ENCODE measurements at regions not wholly inside any gene's neighbourhood (a gene's known extent, or its start where the extent isn't known, plus 50 kb on each side); places are given as distances from the start of the nearest gene placed in this dataset.
A peak's percentile ranks its signal among the peaks of the same experiment; 100 is the strongest.

DNA sequence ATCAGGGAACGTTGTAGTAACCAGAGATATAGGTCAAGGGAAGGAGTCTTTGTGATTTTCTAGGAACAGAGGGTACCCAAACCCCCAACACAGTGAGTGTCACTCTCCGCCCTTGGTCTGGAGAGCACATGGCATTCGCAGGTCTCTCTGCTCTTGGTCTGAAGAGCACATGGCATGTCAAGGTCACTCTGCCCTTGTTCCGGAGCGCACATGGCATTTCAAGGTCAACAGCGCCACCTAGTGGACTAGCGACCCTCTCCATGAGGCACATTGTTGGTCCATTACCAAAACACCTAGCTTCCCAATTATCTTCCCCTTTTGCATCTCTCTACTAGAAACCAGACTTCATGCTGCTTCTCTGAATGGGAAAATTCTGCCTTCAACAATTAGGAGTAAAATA lies 260.0 kb downstream of the C6orf118 start:
- TF ChIP-seq, protein P1, sequence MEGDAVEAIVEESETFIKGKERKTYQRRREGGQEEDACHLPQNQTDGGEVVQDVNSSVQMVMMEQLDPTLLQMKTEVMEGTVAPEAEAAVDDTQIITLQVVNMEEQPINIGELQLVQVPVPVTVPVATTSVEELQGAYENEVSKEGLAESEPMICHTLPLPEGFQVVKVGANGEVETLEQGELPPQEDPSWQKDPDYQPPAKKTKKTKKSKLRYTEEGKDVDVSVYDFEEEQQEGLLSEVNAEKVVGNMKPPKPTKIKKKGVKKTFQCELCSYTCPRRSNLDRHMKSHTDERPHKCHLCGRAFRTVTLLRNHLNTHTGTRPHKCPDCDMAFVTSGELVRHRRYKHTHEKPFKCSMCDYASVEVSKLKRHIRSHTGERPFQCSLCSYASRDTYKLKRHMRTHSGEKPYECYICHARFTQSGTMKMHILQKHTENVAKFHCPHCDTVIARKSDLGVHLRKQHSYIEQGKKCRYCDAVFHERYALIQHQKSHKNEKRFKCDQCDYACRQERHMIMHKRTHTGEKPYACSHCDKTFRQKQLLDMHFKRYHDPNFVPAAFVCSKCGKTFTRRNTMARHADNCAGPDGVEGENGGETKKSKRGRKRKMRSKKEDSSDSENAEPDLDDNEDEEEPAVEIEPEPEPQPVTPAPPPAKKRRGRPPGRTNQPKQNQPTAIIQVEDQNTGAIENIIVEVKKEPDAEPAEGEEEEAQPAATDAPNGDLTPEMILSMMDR (IDR thresholded peaks at IDR 0.05; ENCODE audit: low read depth, low read length, missing control alignments): peak; percentile 49
- H3K4me3 ChIP-seq (replicated peaks; ENCODE audit: low read depth, low read length): no peak overlapping the region
- DNase-seq (ENCODE audit: extremely low read depth, low read depth): no peak

DNA sequence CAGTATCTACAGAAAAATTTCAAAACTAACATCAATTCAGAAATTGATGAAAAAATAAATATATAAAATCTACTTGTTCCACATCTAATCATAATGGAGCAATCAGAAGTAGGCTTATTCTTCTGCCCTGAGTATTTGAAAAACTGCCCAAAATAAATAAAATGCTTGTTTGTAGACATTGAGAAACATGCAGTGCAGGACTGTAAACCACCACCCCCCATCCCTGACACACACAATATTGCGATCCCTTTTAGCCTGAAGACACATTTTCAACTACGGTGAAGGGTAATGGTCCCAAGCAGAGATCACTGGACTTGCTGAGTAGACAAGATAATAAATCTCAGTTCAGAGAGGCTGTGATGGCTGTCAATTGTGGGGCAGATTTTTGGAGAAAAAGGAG lies 261.5 kb downstream of the C6orf118 start:
- no peak for DNase-seq (ENCODE audit: extremely low read depth, low read depth)
- TF ChIP-seq, protein P1 (IDR thresholded peaks at IDR 0.05; ENCODE audit: low read depth, low read length, missing control alignments): no peak
- no peak overlapping the region for H3K4me3 ChIP-seq (replicated peaks; ENCODE audit: low read depth, low read length)

DNA sequence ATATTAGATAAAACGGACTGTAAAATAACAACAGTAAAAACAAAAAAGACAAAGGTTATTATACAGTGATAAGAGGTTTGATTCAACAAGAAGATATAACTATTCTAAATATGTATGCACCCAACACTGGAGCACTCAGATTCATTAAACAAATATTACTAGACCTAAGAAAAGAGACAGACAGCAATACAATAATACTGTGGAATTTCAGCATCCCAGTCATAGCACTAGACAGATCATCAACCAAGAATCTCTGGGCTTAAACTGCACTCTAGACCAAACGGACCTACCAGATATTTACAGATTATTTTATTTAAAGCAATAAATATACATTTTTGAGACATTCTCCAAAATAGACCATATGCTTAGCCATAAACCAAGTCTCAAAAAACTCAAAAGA lies 263.8 kb downstream of the C6orf118 start:
- H3K4me3 ChIP-seq (replicated peaks; ENCODE audit: low read depth, low read length): no peak overlapping the region
- DNase-seq (ENCODE audit: extremely low read depth, low read depth): no peak
- TF ChIP-seq, protein P1 (IDR thresholded peaks at IDR 0.05; ENCODE audit: low read depth, low read length, missing control alignments): no peak

DNA sequence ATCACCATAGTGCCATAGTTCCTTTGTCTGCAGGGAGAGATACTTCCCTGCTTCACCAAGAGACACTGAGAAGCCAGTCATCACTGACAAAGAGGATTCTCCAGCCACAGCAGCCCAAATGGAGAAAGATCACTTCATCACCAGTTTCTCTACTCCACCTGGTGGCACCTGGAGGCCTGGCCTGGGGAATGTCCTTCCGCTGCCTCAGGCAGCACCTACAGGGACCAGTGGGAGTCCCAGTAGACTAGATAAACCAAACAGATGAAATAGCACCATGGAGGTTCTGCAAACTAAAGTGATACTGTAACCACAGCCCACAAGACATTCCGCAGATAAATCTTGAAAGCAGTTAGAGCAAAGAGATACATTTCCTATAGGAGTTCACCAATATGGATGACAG lies 266.5 kb downstream of the C6orf118 start:
- H3K4me3 ChIP-seq (replicated peaks; ENCODE audit: low read depth, low read length): no peak overlapping the region
- no peak for DNase-seq (ENCODE audit: extremely low read depth, low read depth)
- TF ChIP-seq, protein P1 (IDR thresholded peaks at IDR 0.05; ENCODE audit: low read depth, low read length, missing control alignments): no peak

DNA sequence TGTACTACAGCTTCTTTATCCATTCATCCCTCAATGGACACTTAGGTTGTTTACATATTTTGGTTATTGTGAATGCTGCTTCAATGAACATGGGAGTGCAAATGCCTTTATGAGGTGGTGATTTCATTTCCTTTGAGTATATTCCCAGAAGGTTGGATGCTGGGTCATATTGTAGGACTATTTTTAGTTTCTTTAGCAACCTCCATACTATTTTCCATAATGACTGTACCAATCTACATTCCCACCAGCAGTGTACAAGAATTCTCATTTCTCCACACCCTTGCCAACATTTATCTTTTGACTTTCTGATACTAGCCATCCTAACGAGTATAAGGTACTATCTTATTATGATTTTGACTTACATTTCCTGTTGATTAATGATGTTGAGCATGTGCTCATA lies 269.0 kb downstream of the C6orf118 start:
- no peak overlapping the region for H3K4me3 ChIP-seq (replicated peaks; ENCODE audit: low read depth, low read length)
- DNase-seq (ENCODE audit: extremely low read depth, low read depth): no peak
- TF ChIP-seq, protein P1 (IDR thresholded peaks at IDR 0.05; ENCODE audit: low read depth, low read length, missing control alignments): no peak

DNA sequence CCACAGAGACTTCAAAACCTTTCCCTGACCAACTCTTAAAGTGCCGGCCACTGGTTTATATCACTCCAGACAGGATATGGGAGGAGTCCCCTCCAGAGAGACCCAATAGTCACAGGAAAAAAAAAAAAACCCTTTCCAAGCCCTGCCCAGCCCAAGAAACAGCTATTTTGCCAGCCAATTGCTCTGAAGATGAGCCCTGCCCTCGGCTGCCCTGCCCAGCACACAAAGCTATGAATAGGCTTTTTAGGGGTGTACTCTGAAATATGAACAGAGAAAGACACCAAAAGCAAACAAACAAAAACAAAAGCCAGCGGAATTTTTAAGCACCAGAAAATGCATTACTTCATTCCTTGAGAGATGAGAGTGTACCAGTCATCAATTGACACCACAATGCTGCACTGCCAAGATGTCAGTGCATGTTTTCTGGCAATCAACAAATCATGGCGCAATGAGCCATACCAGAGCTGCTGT lies 275.1 kb downstream of the C6orf118 start:
- TF ChIP-seq, protein P1 (IDR thresholded peaks at IDR 0.05; ENCODE audit: low read depth, low read length, missing control alignments): no peak
- DNase-seq (ENCODE audit: extremely low read depth, low read depth): no peak
- H3K4me3 ChIP-seq (replicated peaks; ENCODE audit: low read depth, low read length): no peak overlapping the region

DNA sequence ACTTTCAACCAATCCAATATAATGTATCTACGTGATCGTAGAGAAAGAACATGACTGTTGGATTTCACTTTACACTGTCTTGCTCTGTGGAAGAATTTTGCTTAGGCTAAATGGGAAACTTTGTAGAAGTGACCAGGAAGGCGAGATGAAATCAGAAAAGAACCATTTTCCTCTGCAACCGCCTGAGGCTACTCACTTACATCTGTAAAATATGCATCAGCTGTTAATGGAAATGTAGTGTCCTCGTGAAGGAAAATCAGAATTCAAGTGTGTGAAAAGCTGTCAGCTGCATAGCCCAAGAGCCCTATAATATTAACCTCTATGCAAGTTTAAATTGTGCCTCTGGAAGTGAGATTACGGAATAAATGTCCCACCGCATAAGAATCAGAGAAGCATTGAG lies 277.9 kb downstream of the C6orf118 start:
- DNase-seq (ENCODE audit: extremely low read depth, low read depth): no peak
- TF ChIP-seq, protein P1 (IDR thresholded peaks at IDR 0.05; ENCODE audit: low read depth, low read length, missing control alignments): no peak

More for the DNA sequence above, 277.9 kb downstream of the C6orf118 start:
- H3K4me3 ChIP-seq (replicated peaks; ENCODE audit: low read depth, low read length): no peak overlapping the region

All from HFF-Myc (cell line).